Glomerular visceral epithelial cell (primary cell): ENCODE measurements at regions not wholly inside any gene's neighbourhood (a gene's known extent, or its start where the extent isn't known, plus 50 kb on each side); places are given as distances from the start of the nearest gene placed in this dataset.

ENCODE experiments used
- DNase-seq: peaks from one replicate; pipeline ENCODE4 v3.0.0-alpha.2; 2016; ENCODE audit errors: extremely low spot score

- DNase-seq = no peak
Observed at GRCh38 chr20:51218603-51219002, 195.7 kb upstream of the KCNG1 start.

GRCh38 chr20:51217347-51218045 is 194.6 kb upstream of the KCNG1 start:
- DNase-seq = no peak

GRCh38 chr20:51216850-51217249 is 193.9 kb upstream of the KCNG1 start:
- no peak for DNase-seq

GRCh38 chr20:51212816-51213215 is 189.9 kb upstream of the KCNG1 start:
- no peak for DNase-seq

- no peak for DNase-seq
Observed at GRCh38 chr20:51211191-51211590, 188.3 kb upstream of the KCNG1 start.

- DNase-seq = no peak
Observed at GRCh38 chr20:51210084-51210483, 187.2 kb upstream of the KCNG1 start.

GRCh38 chr20:51208162-51208561 is 185.3 kb upstream of the KCNG1 start:
- no peak for DNase-seq

GRCh38 chr20:51206032-51206662 is 183.2 kb upstream of the KCNG1 start:
- DNase-seq = no peak

- no peak for DNase-seq
Observed at GRCh38 chr20:51204794-51205193, 181.9 kb upstream of the KCNG1 start.

- no peak for DNase-seq
Observed at GRCh38 chr20:51204051-51204715, 181.3 kb upstream of the KCNG1 start.

- no peak for DNase-seq
Observed at GRCh38 chr20:51202304-51202703, 179.4 kb upstream of the KCNG1 start.

- no peak for DNase-seq
Observed at GRCh38 chr20:51199920-51200319, 177.0 kb upstream of the KCNG1 start.

- no peak for DNase-seq
Observed at GRCh38 chr20:51198876-51199523, 176.1 kb upstream of the KCNG1 start.

- DNase-seq = no peak
Observed at GRCh38 chr20:51198238-51198637, 175.3 kb upstream of the KCNG1 start.

- no peak for DNase-seq
Observed at GRCh38 chr20:51196991-51197651, 174.2 kb upstream of the KCNG1 start.

GRCh38 chr20:51195990-51196389 is 173.1 kb upstream of the KCNG1 start:
- no peak for DNase-seq

- DNase-seq = peak; percentile 82
Observed at GRCh38 chr20:51195419-51195901, 172.6 kb upstream of the KCNG1 start.

- DNase-seq = no peak
Observed at GRCh38 chr20:51193066-51193772, 170.3 kb upstream of the KCNG1 start.

- DNase-seq = no peak
Observed at GRCh38 chr20:51190783-51191180, 167.9 kb upstream of the KCNG1 start.

- DNase-seq = no peak
Observed at GRCh38 chr20:51189814-51190782, 167.2 kb upstream of the KCNG1 start.
